ENCODE measurements at regions not wholly inside any gene's neighbourhood (a gene's known extent, or its start where the extent isn't known, plus 50 kb on each side); places are given as distances from the start of the nearest gene placed in this dataset.

DNA sequence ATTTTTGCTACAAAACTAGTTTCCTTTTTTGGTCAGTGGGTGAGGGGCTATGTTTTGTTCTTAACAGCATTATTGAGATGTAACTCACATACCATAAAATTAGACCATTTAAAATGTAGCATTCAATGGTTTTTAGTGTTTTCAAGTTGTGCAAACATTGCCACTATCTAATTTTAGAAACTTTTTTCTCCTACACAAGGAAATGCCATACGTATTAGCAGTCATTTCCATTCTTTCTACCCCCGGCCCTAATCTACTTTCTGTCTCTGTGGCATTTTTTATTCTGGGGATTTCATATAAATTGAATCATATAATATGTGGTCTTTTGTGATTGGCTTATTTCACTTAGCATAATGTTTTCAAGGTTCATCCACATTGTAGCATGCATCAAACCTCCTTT, 55.0 kb upstream of the TIPARP start:
- TF ChIP-seq, protein P1, sequence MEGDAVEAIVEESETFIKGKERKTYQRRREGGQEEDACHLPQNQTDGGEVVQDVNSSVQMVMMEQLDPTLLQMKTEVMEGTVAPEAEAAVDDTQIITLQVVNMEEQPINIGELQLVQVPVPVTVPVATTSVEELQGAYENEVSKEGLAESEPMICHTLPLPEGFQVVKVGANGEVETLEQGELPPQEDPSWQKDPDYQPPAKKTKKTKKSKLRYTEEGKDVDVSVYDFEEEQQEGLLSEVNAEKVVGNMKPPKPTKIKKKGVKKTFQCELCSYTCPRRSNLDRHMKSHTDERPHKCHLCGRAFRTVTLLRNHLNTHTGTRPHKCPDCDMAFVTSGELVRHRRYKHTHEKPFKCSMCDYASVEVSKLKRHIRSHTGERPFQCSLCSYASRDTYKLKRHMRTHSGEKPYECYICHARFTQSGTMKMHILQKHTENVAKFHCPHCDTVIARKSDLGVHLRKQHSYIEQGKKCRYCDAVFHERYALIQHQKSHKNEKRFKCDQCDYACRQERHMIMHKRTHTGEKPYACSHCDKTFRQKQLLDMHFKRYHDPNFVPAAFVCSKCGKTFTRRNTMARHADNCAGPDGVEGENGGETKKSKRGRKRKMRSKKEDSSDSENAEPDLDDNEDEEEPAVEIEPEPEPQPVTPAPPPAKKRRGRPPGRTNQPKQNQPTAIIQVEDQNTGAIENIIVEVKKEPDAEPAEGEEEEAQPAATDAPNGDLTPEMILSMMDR (conservative IDR thresholded peaks at IDR 0.05; ENCODE audit: low read depth, low read length): no peak
- TF ChIP-seq EZH2phosphoT487 (IDR thresholded peaks at IDR 0.05; ENCODE audit: borderline replicate concordance, low read length) (no peak), EZH2 (IDR thresholded peaks at IDR 0.05; ENCODE audit: low read length, unreplicated experiment) (no peak)
